A549 (cell line): ENCODE measurements at regions not wholly inside any gene's neighbourhood (a gene's known extent, or its start where the extent isn't known, plus 50 kb on each side); places are given as distances from the start of the nearest gene placed in this dataset.

Source experiments
- KDM5A ChIP-seq: fragments of 200-600 bp; sonication (generic); IDR thresholded peaks from 2 replicates; pipeline ENCODE4 v1.6.1; 2016; ENCODE audit warnings: antibody characterized with exemption, mild to moderate bottlenecking
- RAD21 ChIP-seq, 2 experiments: fragments of >200 bp in 1 of 2; sonication (Bioruptor Twin) in 1 of 2; formaldehyde crosslinking in 1 of 2; IDR thresholded peaks in 1 of 2; conservative IDR thresholded peaks in 1 of 2; 2 replicates in 1 of 2; 3 replicates in 1 of 2; pipeline ENCODE4 v1.6.1; 2012 to 2018; ENCODE audit warnings: inconsistent platforms in 1 of 2
- RCOR1 ChIP-seq: fragments of 150-350 bp; IDR thresholded peaks from 2 replicates; pipeline ENCODE4 v1.6.1; 2014; ENCODE audit warnings: antibody characterized with exemption, low read length, low read depth
- TF ChIP-seq, protein P1 (sequence below): fragments of 200-600 bp; sonication (generic); IDR thresholded peaks from 2 replicates; pipeline ENCODE4 v1.6.1; 2016; ENCODE audit warnings: antibody characterized with exemption, mild to moderate bottlenecking, moderate library complexity
- TF ChIP-seq, protein P2 (sequence below): fragments of >200 bp; sonication (Bioruptor Twin); formaldehyde crosslinking; IDR thresholded peaks from 3 replicates; pipeline ENCODE4 v1.5.1; 2016

DNA sequence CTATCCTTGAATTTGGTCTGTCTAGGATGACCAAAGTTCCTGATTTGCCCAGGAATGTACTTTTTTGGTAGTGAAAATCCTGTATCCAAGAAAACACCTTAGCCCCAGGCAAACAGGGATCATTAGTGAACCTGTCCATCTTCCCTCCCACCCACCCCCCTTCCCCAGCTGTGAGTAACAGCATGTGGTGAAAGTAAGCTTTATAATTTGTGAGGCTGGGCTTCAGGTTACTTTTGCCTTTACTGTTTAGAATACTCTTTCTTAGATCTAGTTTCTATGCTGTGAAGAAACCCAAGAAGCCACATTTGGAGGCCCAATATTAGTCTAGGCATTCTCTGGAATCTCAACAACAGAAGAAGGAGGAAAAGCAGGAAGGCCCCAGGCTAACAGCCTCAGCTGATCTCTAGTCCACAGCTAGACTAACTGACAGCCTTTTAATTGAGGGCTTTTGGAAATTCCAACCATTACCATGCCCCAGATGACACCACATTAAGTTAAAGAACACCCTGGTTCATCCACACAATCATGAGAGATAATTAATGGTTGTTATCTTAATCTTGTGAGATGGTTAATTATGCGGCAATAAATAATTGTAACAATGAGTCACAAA, 703.0 kb upstream of the NUDT12 start:
- TF ChIP-seq, protein P1, sequence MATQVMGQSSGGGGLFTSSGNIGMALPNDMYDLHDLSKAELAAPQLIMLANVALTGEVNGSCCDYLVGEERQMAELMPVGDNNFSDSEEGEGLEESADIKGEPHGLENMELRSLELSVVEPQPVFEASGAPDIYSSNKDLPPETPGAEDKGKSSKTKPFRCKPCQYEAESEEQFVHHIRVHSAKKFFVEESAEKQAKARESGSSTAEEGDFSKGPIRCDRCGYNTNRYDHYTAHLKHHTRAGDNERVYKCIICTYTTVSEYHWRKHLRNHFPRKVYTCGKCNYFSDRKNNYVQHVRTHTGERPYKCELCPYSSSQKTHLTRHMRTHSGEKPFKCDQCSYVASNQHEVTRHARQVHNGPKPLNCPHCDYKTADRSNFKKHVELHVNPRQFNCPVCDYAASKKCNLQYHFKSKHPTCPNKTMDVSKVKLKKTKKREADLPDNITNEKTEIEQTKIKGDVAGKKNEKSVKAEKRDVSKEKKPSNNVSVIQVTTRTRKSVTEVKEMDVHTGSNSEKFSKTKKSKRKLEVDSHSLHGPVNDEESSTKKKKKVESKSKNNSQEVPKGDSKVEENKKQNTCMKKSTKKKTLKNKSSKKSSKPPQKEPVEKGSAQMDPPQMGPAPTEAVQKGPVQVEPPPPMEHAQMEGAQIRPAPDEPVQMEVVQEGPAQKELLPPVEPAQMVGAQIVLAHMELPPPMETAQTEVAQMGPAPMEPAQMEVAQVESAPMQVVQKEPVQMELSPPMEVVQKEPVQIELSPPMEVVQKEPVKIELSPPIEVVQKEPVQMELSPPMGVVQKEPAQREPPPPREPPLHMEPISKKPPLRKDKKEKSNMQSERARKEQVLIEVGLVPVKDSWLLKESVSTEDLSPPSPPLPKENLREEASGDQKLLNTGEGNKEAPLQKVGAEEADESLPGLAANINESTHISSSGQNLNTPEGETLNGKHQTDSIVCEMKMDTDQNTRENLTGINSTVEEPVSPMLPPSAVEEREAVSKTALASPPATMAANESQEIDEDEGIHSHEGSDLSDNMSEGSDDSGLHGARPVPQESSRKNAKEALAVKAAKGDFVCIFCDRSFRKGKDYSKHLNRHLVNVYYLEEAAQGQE = no peak
- TF ChIP-seq, protein P2, sequence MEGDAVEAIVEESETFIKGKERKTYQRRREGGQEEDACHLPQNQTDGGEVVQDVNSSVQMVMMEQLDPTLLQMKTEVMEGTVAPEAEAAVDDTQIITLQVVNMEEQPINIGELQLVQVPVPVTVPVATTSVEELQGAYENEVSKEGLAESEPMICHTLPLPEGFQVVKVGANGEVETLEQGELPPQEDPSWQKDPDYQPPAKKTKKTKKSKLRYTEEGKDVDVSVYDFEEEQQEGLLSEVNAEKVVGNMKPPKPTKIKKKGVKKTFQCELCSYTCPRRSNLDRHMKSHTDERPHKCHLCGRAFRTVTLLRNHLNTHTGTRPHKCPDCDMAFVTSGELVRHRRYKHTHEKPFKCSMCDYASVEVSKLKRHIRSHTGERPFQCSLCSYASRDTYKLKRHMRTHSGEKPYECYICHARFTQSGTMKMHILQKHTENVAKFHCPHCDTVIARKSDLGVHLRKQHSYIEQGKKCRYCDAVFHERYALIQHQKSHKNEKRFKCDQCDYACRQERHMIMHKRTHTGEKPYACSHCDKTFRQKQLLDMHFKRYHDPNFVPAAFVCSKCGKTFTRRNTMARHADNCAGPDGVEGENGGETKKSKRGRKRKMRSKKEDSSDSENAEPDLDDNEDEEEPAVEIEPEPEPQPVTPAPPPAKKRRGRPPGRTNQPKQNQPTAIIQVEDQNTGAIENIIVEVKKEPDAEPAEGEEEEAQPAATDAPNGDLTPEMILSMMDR = no peak
- TF ChIP-seq KDM5A (no peak), RCOR1 (no peak), RAD21 (conservative IDR thresholded peaks at IDR 0.05 in 1 of 2, IDR thresholded peaks at IDR 0.05 in 1 of 2) (no peak)
